ENCODE measurements at regions not wholly inside any gene's neighbourhood (a gene's known extent, or its start where the extent isn't known, plus 50 kb on each side); places are given as distances from the start of the nearest gene placed in this dataset.
A peak's percentile ranks its signal among the peaks of the same experiment; 100 is the strongest.

DNA sequence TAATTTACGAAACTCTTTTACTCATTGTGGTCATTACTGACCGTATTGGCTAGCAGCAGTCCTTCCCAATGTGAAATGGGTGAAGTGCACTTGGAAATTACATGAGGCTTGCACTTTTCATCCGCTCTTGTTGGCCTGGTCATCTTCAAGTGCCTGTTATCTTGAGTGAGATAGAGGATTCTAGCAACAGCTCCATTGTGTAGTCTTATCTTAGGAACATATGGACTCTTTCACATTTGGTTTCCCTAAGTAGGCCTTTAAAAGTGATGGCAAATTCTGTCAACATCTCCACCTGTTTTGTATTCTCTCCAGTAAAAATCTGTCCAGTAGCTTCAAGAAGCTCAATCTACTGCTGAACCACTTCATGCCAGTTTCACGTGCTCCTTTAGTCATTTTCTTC lies 114.8 kb upstream of the MARCKS start:
- intact Hi-C loops (cut with DNase I): no loop called here

DNA sequence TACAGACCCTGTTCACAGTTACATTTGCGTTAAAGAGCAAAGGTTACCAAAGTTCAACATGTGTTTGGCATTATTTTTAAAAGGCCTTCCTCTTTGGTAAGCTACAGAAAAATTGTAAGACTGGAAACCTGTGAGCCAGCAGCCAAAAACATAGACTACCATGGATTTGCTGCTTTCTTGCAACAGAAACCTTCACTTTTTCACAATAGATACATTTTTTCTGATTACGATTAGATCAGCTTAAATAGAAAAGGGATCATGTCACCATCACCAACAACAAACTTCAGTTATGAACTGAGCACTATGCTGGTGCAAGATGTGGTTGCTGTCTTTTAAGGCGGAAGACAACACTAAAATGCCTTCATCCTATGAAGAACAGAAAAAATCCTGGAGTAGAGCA lies 112.3 kb upstream of the MARCKS start:
- no peak for DNase-seq
- intact Hi-C loops (cut with DNase I): no loop called here

More for the DNA sequence above, 114.8 kb upstream of the MARCKS start:
- no peak for DNase-seq

DNA sequence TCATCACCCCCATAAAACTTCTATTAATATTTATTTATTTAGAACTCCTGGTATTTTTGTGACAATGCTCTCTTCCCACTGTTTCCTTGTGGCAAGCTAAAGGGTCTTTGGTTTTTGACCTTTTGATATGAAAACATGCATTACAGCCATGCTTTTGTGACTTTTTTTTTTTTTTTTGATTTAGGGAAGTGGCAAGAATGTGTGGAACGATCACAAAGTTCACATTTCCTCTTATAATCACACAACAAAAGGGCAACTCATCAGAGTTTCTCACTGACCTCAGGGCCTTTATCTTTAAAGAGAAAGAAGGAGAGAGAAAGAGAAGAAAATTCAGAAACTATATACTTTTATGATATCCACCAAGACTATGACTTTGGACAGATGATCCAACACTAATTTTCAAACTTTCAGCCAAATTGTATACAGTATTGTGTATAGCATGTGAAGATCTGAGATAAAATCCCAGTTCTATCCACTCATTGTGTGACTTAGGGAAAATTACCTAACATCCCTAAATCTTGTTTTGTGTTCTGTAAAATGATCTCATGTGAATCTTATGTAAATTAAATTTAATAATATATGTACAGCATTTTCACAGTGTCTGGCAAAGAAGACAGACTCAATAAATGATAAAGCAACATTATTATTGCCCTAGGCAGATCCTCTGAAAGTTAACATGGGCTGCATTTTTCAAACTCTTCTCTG lies 106.8 kb upstream of the MARCKS start:
- intact Hi-C loops (cut with DNase I): no loop called here
- DNase-seq: no peak

DNA sequence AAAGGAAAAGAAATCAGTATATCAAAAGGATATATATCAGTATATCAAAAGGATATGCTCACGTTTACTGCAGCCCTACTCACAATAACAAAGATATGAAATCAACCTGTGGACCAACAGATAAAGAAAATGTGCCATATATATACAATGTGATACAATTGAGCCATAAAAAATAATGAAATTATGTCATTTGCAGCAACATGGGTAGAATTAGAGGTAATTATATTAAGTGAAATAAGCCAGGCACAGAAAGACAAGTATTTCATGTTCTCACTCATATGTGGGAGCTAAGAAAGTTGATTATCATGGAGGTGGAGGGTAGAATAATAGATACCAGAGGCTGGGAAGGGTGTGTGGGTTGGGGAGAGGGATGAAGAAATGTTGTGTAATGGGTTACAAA lies 102.9 kb upstream of the MARCKS start:
- intact Hi-C loops (cut with DNase I): no loop called here

DNA sequence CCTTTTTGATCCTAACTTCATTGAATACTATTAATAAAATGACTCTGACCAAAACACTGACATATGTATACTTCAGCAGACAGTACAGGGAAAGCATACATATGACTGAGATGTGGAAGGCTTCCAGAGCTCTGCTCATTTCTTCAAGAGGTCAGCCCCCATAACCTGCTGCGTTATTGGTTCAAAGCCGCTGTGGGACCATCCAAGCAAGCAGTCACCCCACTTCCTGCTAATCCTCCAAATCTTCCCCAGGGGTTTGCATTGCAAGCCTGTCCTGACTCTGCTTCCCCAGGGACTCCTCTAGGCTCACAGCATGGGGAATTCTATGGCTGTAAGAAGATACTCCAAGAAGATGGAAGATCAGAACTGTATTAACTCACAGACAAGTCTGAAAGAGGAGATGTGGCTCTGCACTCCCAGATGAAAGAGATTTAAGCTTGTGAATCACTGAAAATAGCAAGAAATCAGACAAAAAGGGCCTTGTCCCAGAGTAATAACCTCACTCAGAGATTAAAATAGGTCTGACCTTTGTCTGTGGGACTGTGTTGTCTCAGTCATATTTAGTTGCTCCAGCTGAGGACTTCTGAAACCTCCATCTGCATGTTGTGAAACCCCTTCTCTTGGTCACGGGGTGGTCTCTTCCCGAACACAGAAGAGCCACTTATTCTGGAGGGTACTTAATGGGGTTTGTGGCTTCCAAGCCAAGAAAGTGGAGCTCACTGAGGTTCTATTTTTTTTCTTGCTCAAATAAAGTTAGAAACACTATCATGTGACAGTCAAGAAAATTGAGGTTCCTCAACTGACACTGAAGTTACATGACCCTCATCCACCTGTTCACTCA lies 101.5 kb upstream of the MARCKS start:
- no peak for DNase-seq
- intact Hi-C loops (cut with DNase I): no loop called here

More for the DNA sequence above, 102.9 kb upstream of the MARCKS start:
- DNase-seq: peak in 7 of 42 donors; percentile 7 to 60 (median 28)

DNA sequence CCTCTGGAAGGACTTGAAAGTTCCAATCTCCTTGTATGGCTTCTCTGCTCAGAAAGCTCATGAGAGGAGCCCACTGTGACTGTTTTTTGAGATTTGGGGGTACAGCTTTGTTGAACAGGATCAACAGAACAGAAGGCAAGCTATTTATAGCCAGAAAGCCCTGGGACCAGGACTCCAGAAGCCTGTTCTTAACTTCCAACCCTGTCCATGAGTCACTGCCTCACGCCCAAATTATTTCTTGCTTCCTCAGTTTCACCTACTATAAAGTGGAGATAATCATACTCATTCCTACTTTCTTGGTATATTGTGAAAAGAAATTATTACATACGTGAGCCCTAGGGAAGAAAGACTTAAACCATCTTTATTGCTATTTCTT lies 100.9 kb upstream of the MARCKS start:
- DNase-seq: no peak
- intact Hi-C loops (cut with DNase I): no loop called here

DNA sequence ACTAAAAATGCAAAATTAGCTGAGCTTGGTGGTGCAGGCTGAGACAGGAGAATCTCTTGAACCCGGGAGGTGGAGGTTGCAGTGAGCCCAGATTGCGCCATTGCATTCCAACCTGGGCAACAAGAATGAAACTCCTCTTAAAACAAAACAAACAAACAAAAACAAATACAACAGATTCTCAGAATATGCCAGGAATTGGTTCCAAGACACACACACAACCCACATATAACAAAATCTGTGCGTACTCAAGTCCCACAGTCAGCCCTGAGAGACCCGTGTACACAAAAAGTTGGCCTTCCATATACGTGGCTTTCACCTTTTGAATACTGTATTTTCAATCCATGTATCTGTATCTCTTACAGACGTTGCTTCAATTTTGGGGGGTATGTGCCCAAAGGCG lies 98.9 kb upstream of the MARCKS start:
- no peak for DNase-seq
- intact Hi-C loops (cut with DNase I): no loop called here

DNA sequence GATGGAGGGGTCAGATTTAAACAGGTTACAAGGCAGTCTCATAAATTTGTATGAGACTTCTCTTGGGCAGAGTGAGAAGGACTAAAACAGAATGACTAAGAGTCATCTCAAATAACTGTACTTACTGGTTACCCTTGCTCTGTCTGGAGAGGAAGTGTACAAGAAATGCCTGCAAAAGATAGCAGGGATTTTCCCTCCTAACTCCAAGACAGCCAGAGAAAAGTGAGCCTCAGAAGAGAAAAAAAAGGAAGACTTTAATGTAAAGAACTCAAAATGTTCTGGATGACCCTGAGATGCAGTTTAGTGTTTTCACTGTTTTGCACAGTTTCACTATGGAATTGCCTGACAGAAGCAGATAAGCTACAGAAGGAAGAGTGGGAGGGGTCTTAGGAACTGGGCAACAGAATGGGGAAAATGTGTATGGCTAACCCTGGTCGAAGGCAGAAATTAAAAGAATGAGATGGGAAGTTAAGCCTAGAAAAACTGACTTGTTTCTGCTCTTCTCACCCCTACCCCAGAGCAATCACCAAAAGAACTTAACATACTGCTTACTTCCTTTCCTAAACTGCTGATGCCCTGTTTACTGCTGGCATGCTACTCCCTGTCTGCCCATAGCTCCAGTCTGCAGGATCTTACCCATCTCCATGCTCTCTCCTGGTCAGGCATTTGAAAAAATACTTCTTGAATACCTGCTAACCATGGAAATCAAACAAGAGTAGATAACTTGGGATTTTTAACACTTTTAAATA lies 98.1 kb upstream of the MARCKS start:
- intact Hi-C loops (cut with DNase I): no loop called here
- DNase-seq: no peak

DNA sequence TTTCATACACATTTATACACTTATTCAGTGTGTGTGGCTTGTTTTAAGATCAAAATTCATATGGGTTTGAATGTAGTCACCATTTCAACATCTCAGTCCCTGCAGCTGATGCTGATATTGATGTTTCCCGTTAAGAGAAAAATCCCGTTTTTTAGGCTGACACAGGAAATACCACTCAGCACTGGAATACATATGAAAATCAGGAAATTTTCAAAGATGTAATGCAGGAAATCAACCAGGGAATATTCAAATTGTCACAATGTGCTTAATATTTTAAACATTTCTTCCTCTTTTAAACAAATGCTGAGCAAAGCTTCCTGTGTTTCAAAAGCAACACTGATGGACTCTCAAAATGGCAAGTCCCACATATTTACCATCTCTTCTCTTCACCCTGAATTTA lies 94.5 kb upstream of the MARCKS start:
- DNase-seq: no peak
- intact Hi-C loops (cut with DNase I): no loop called here

DNA sequence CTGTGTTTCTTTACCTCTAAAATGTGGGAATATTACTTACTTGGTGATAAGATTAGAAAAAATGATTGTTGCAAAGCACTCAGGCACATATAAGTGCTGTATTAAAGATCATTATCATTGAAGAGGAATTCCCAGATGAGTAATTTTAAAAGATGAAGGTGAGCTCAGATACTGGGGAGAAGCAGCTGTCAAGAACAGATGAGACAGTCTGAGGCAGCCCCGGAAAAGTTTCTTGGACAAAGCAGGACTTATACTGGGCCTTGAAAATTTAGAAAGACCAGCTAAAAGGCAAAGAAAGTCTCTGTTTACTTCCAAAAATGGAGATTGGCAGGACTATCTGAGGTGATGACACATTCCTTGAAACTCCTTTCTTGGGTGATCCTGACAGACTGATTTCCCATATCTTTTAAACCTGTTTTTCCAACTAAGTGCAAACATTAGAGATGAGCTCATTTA lies 93.8 kb upstream of the MARCKS start:
- DNase-seq: no peak
- intact Hi-C loops (cut with DNase I): no loop called here

DNA sequence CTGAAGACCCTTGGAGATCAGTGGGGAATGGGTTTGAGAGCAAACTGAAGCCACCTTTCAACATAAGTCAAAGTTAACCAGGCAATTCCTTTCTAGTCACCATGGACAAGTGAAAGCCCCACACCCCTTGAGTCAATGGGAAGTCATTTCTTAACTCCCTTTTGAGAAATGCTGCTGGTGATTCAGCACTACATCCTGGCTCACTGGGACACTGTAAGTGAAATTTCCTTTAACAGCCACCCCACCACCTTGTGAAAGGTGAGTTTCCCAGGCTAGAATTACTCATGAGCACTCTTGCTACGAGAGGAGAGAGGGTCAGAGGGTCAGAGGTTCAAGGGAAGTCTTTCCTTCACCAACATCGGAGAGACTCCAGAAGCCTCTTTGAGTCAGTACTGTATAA lies 93.3 kb upstream of the MARCKS start:
- no peak for DNase-seq
- intact Hi-C loops (cut with DNase I): no loop called here

DNA sequence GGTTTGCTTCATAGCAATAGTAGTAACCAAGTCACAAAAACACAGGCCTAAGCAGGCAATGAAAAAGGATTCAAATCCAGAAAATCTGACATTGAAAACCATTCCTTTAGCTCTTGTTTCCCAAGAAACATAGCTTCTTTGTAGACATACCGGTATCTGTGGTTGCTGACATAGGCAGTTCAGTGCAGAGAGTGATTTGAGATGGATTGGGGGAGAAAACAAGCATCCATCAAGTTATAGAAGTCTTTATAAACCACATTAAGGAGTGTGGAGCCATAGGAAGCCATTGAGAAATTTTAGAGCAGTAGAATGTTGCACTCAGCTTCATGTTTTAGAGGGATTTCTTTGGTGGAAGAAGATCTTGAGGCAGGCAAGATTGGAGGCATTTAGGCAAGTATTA lies 91.2 kb upstream of the MARCKS start:
- intact Hi-C loops (cut with DNase I): no loop called here
- no peak for DNase-seq

DNA sequence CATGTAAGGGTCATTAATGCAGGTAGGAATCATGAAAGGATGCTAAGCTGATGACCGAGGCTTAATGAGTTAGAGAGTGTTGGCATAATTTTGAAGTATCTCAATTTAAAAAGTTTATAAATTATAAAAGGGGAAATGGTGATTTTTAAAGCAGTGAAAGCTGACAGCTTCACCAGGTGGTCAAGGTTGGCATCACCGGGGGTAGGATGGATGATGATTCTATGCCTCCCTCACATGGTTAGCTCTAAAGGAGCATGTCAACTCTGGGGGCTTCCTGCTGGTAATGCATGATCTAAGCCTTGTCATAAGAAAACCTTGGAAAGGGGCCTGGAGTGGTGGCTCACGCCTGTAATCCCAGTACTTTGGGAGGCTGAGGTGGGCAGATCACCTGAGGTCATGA lies 89.2 kb upstream of the MARCKS start:
- no peak for DNase-seq
- intact Hi-C loops (cut with DNase I): no loop called here

DNA sequence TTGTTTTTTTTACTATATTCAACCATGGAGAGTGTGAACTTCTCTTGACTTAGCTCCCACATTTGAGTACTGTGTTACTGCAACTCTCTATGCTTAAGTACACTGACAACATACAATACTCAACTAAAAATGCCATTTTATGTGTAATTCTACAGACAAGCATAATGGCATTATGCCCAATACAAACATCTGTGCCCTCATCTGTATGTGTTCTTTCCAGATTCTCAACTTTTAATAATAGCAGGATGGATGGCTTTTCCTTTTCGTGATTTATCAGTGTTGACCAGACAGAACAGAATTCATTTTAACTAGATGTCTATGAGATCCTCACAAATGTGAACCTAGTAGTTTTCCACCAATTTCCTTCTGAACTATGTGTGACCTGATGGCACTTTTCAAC lies 84.2 kb upstream of the MARCKS start:
- intact Hi-C loops (cut with DNase I): no loop called here
- DNase-seq: no peak

DNA sequence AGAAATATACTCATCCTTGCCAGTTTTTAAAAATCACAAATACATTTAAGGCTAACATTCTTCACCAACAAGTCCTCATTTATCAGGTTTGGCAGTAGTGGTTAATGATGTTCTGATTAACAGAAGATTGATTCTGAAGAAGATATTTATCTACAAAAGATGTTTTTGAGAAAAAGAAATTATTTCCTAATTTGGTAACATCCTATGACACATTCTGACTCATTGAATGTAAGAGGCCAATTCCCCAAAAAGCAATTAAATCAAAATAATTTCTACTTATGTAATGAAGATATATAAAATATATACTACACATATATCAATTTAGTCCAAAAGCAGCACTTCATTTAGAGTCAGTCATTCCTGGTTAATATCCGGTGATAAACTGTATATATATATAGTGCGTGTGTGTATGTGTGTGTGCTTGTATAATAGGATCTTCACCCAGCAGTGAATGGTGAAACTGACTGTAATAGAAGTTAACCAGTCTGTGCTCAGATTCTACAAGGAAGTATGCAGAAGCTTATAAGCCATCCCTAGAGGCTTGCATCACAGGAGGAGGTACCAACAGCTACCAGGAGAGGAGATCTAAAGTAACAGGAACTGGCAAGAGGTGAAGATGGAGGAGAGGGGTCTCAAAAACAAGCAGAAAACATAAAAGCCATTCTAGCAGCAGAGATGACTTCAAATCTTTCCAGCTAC lies 82.9 kb upstream of the MARCKS start:
- intact Hi-C loops (cut with DNase I): no loop called here
- peak in 1 of 42 donors; percentile 10 for DNase-seq

DNA sequence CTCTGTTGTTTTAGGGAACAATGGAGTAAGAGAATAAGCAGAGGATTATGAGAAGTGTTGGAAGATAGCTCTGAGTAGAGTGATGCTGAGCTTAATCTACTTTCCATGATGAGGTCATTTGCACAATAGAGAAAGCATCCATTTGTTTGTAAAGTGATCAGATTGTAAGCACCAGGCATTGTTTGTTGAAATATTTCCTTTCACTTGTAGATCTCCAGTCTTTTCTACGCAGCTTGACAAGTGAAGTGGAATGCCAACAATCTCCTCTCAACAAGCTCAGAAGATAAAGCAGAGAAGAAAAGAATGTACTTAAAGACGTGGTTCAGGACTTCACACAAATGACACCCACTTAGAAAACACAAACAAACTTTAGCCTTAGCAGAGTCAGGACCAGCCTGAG lies 80.1 kb upstream of the MARCKS start:
- DNase-seq: no peak
- intact Hi-C loops (cut with DNase I): no loop called here

DNA sequence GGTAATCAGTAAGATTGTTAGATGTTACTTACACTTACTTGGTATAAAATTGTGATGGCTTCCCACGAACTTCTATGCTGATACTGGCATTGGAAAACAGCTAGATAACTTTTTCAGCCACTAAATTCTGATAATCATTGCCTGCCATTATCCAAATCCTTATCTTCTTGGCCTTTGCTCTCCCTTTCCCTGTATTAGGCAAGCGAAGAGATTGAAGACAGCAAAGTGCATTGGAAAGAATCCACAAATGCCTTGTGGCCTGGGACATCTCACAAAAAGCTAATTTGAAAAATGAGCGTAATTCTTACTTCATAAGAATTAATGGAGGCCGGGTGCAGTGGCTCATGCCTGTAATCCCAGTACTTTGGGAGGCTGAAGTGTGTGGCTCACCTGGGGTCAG lies 79.5 kb upstream of the MARCKS start:
- intact Hi-C loops (cut with DNase I): no loop called here
- no peak for DNase-seq

DNA sequence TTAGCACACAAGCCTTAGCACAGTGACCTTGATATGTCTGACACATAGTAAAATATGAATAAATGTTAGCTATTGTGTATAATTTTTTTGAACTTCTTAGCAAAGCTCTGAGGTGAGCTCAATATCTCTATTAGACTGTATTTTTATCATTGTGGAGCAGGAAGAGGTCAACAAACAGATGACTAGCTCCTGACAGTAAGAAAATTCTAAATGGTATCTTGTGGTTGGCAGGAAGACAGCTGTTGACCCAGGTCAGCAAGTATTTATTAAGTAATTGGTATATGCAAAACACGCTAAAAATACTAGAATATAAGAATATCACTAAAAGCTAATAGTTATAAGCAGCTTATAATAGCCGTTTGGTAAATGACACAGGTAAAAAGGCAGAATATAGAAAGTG lies 77.5 kb upstream of the MARCKS start:
- DNase-seq: no peak
- intact Hi-C loops (cut with DNase I): no loop called here

DNA sequence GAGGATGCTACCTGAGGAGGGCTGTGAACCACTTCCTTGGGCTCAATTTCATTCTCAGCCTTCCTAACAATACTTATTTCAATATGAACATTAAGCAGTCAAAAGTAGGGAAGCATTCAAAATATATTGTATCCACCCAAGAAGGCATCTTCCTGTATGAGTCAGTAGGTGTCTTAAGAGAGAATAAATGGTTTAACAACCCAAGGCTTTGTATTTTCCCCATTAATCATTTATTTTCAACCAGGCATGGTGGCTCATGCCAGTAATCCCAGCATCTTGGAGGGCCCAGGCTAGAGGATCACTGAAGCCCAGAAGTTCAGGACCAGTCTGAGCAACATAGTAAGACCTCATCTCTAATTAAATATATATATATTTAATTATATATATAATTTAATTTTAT lies 74.5 kb upstream of the MARCKS start:
- intact Hi-C loops (cut with DNase I): no loop called here
- DNase-seq: no peak

DNA sequence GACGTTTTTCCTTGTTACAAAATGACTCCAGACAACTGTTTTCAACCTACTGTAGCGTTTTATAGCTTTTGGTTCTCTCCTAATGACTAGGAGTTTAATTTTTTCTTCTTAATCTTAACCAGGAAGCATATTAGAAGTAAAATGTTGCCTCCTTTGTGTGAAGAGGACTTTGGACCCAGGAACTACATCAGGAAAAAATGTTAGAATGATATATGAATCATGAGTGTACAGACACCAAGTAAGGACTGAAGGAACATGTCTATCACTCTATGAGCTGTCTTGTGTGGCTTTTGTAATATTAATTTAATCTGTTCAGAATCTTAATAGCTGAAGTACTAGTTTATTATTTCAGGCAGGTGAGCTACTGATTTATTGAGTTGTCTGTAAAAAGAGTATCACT lies 71.0 kb upstream of the MARCKS start:
- no peak for DNase-seq
- intact Hi-C loops (cut with DNase I): no loop called here
